KBM-7 (cell line): ENCODE measurements at regions not wholly inside any gene's neighbourhood (a gene's known extent, or its start where the extent isn't known, plus 50 kb on each side); places are given as distances from the start of the nearest gene placed in this dataset.

Source experiments
- DNase-seq: peaks from one replicate; pipeline ENCODE4 v3.0.0-alpha.2; 2015
- in situ Hi-C: fragments of 300-500 bp; cut with MboI; formaldehyde crosslinking; loops from 2 replicates; pipeline ENCODE4 v1.14.3; 2020; ENCODE audit warnings: low sequenced_read_pairs, low pct_unique_long_range_greater_than_20kb, mixed read lengths

DNA sequence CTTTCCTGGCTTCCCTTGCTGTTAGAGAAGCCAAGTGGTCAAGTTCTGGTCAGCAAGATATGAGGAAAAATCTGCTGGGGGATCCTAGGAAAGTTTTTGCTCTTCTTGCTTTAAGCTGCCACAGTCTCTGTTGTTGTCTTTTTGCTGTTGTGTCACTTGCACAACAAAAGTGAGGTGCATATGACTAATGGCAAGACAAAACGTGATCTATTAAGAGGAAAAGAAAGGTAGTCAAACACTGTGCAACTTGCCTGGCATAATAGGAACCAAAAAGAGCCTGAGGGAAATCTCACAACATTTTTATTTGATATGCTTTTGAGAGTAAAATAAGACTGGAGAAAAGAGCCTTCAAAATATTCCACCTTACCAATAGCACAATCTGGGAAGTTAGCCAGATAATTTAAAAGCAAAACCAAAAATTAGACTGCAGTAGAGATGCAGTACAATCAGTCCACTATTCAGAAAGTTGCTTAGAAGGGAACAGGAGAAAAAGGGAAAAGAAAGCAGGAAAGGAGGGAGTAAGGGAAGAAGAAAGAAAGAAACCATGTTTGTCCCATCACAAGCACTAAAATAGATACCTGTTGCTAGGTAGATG is 110.0 kb upstream of the SLC4A7 start:
- DNase-seq = no peak
- in situ Hi-C loops = no loop called here

DNA sequence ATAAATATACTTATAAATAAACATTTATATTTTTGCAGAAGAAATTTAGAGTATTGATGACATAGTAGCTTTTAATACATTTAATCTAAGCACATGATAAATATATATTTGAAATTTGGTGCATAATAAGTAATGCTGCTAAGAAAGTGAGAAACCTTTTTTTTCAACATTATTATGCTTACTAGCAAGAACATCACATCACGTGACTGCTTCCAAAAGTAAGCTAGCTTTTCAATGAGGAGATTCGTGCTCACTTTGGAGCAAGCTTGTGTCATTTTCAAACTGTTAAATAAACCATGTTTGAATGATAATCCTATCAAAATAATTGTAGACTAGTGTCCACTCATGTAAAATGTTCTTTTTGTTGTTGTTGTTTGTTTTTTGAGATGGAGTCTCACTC is 109.0 kb upstream of the SLC4A7 start:
- DNase-seq = no peak
- in situ Hi-C loops = no loop called here

DNA sequence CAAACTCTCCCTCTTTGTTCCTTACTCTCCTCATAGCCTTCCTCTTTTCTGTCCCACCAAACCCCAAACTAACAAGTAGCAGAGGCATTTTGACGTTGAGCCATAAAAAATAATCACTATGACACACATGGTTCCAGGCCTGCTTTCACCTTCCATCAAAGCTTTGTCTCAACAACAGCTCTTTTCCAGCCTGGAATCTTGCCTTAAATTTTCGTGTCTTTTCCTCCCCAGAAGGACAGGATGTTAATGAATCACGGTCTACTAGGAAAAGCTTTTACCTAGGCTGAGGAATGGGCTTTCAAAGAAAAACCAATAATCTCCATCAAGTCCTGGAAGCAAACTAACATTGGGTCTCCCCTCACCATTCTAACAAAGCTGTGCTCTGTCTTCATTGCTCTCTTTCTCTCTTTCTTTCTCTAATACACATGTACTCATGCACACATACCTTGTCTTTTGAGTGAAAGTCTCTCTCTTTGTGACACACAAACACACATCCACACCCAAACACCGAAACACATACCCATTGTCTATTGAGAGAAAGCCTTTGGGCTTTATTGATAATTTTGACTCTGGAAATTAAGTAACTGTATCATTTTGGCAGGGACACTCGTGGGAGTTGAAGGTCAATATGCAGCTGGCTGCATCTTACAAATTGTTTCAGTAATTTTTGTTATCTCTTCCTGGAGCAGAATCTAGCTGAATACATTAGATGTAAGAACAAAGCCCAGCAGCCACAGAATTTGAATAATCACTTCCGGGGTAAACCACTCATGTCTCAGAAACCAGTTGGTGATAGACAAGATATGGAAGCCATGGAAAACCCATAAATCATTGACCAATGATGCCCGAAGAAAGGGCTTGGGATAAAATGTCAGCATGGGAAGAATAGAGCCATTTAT is 107.4 kb upstream of the SLC4A7 start:
- in situ Hi-C loops = no loop called here
- peak; percentile 12 for DNase-seq

DNA sequence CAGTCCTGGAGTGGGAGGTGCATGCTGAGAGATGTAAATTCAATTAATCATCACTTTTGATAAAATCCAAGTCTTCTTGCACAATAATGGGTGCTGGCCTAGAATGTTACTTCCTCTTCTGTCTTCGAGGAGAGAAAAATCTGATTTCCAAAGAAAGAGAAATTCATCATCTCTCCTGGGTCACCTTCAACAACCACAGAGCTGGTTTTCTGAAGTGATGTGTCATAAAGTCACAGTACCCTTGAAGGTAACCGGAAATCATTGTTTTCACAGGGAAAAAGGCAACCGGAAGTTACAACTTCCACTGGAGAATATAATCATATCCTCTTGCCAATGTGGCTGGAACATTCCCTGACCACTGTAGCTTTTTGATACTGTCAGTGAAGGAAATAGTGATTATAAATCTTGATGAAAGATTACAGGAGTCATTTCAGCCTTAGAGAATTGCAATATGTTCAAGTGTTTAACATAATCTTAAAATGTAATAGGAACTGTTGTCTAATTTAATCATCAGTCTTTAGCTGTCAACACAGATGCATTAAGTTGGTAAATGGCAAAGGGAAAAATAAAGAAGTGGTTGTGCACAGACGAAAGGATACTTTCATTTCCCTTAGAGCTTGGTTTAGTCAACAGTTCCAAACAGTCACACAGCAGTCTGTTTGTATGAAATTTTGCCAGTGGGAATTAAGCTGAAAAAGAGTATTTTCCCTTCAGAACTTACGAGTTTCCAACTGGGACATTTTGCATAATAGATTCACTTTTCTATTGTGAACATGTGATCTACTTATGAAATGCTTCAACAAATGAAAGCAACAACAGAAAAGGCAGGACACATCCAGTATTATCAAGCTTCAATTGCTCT is 106.5 kb upstream of the SLC4A7 start:
- in situ Hi-C loops = no loop called here
- peak; percentile 50 for DNase-seq

DNA sequence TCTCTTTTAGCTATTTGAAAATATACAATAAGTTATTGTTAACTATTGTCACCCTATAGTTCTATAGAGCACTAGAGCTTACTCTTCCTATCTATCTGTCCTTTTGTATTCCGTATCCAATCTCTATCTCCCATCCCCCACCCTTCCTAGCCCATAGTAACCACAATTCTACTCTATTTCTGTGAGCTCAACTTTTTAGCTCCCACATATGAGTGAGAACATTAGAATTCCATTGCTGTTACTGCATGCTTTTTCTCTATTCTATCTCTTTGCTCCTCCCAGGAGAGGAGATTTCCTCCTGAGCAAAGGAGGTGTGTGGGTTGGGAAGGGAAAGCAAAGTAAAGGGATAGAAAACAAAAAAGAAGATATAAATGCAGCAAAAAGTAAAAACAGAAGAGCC is 105.6 kb upstream of the SLC4A7 start:
- in situ Hi-C loops = no loop called here

DNA sequence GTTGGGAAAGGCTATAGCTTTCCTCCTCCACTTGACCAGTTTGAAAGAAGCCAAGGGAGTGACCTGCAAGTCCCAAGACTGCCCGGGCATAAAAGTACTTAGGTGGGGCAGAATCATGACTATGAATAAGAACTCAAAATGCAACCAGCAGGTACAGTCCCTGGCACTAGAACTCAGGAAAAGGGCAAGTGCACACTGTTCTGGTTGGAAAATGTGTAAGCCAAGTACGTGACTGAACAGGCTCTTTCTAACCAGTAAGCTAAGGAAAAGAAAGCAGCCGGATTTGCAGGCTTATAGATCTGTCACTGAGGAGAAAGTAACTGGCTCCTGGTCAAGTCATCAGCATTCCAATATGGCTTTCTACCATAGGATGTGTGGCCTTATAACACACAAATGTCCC is 101.2 kb upstream of the SLC4A7 start:
- DNase-seq = no peak
- in situ Hi-C loops = no loop called here

More for the DNA sequence above, 105.6 kb upstream of the SLC4A7 start:
- DNase-seq = no peak

DNA sequence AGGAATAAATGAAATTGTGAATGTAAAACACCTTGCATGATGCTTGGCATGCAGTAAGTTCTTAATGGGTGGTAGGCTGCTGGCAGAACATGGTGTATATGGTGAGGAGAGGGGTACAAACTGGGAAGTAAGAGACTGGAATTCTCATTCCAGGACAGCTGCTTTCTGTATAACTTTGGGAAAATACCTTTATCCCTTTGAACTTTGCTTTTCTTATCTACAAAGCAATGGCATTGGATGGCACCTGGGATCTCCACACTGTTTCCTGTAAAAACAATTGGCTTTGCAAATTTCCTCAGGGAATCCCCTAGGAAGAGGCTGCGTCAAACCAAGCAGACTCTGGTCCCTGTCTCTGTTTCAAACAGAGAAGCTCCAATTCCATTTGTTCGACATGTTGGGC is 100.7 kb upstream of the SLC4A7 start:
- in situ Hi-C loops = no loop called here
- no peak for DNase-seq

DNA sequence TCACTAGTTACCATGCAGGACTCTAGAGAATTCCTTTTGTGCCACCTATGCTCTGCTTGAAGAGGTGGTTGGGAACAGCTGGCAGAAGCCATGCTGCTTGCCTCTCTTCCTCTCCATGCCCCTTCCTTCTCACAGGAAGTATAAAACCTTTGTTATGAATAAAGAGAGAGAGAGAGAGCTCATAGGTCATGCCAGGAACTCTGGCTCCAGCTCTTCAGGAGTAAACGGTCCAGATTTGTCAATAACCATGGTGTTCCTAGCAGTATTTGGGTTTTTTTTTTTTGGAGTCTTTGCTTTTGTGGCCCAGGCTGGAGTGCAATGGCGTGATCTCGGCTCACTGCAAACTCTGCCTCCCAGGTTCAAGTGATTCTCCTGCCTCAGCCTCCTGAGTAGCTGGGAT is 97.7 kb upstream of the SLC4A7 start:
- DNase-seq = no peak

DNA sequence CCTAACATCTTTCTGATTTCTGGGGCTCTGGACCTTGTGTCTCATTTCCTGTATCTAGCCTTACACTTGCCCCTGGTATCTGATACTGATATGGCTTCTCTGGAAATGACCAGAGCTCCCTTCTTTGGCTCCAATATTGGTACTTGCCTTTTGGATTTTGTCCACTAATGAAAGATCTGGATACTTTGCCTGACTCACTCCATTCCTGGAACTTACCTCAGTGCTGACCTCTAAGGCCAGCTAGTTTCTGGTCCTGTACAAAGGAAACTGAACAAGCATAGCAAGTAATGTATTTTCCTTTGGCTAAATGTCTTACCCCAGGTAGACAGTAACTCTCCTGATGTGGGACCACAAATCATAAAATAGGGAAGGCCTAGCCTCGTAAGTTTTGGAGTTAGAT is 93.8 kb upstream of the SLC4A7 start:
- DNase-seq = no peak
- in situ Hi-C loops = no loop called here

More for the DNA sequence above, 97.7 kb upstream of the SLC4A7 start:
- in situ Hi-C loops = no loop called here

DNA sequence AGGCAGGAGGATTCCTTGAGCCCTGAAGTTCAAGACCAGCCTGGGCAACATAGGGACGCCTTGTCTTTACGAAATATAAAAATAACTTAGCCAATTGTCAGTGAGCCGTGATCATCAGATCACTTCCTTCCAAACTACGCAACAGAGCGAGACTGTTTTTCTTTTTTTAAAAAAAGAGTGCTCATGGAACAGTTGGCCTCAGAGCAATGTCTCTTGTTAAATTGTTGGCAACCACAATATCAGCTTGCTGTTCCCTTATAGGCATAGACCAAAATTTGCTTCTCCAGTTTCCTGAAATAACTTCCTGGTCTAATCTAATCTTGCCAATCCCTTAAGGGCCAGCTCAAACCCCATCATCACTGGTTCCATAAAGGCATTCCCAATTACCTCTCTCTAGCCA is 93.3 kb upstream of the SLC4A7 start:
- DNase-seq = no peak
- in situ Hi-C loops = no loop called here

DNA sequence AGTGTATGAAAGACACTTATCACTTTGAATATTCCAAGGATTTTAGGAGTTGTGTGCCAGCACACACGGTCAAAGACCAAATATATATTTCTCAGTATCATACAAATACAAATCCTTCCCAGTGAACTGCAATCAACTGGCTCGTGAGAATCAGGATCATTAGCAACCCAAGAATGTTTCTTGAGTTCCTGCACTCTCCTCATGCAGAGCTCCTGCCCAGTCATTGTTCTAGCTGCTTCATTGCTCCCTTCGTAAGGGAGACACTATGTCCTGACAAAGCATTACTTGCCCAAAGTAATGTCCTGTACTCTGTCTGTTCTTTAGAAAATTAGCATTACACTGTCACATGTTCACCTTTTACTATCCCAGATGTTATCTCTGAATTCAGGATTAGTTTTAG is 92.0 kb upstream of the SLC4A7 start:
- no peak for DNase-seq
- in situ Hi-C loops = no loop called here

DNA sequence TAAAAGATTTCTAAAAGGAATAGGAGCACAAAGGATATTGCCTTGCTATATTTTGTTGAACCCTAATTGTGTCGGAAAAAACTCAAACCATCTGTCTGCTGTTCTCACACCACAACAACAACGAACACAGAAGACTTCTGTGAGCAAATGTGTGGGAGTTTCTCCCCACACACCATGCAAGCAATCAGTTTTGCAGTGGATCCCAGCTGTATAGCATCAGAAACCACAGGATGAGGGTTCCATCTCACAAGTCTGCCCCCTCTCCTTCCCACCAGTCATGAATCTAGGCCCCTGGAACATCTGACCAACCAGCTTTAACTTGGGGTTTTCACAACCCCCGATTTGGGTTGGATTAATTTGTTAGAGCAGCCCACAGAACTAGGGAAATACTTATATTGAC is 91.3 kb upstream of the SLC4A7 start:
- DNase-seq = peak; percentile 14
- in situ Hi-C loops = no loop called here

DNA sequence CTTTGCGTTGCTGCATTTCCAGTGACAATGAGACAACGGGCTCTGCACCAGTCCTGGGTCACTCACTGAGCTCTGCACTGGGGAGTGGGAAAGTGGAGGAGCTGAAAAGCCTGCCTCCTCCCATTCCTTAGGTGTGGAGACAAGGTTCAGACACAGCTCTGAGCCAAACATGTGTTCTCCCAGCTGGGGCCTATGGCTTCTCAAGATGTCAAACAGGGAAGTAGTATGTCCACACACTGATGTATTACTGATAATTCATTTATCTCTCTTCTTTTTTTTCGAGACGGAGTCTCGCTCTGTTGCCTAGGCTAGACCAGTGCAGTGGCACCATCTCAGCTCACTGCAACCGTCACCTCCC is 90.2 kb upstream of the SLC4A7 start:
- in situ Hi-C loops = no loop called here
- DNase-seq = no peak

DNA sequence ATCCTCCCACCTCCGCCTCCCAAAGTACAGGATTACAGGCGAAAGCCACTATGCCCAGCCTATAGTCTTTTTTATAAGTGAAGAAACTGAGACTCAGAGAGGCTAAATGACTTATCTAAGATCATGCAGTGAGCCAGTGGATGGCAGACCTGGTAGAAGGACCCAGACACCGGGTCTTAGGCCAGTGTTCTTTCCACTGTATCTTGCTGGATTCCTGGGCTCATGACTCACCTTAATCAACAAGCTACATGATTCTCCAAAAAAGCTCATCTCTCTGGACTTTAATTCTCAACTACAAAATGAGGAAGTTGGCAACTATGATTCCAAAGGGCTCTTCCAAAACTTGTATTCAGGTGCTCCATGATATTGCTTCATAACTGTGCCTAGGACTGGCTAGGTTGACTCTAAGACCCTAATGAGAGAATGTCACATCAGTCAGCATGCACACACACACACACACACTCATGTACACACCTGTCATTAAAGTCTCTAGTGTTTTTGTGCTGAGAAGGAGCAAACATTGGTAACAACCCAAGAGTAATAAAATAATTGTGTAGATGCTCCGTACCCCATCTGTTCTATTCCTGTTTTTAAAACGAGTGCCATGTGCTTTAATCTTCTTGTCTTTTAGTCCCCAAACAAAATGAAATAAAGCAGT is 89.7 kb upstream of the SLC4A7 start:
- DNase-seq = no peak
- in situ Hi-C loops = no loop called here

DNA sequence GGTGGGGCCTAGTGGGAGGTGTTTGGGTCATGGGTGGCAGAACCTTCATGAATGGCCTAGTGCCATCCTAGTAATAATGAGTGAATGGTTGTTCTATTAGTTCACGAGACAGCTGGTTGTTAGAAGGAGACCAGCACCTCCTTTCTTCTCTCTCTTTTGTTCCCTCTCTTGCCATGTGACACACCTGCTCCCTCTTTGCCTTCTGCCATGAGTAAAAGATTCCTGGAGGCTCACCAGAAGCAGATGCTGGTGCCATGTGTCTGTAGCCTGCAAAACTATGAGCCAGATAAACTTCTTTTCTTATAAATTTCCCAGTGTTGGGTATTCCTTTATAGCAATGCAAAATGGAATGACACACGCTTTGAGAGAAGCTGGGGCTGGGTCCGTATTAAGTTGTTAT is 89.0 kb upstream of the SLC4A7 start:
- in situ Hi-C loops = no loop called here
- DNase-seq = no peak

DNA sequence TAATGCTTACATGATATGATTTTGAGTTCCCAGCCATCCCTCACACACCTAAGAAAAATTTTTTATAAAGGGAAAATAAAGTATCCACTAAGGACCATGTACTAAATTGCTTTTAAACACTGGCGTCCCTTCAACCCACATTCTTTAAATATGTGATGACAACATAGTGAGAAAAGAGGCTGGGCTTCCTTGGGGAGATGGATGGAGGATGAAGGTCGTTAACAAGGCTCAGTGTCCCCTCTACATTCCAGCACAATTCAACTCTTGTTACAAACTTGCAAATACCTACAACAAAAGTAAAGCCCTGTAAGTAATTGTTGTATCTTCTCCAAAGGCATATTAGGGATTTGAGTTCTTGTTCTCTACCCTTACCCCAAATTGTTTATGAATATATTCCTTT is 87.2 kb upstream of the SLC4A7 start:
- in situ Hi-C loops = no loop called here

DNA sequence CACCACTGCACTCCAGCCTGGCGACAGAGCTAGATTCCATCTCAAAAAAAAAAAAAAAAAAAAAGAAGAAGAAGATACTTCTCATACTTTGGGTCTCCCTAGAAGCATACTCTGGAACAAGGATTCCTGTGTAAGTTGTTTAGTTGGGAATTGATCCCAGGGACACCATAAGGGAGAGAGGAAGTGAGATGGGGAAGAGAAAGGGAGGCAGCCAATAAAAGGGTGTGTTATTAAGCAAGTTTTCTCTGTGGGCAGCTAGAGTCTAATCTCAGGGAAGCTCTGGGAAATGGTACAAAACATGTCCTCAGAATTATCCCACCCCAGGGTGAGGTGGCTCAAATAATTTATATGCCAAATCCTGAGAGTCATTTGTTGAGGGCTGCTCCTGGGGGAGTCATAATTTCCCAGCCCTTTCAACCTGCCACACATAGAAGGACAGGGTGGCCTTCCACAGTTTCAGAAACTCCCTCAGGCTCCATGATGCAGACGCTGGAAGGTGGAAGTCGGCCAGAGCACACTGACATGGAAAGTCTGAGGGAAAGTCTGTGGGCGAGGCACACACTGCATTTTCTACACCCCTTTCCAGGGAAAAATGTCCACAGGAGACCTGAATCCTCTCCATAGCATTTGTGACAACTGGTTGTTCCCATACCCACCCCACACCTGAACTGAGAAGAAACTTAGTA is 86.4 kb upstream of the SLC4A7 start:
- in situ Hi-C loops = no loop called here
- no peak for DNase-seq

More for the DNA sequence above, 87.2 kb upstream of the SLC4A7 start:
- DNase-seq = no peak

DNA sequence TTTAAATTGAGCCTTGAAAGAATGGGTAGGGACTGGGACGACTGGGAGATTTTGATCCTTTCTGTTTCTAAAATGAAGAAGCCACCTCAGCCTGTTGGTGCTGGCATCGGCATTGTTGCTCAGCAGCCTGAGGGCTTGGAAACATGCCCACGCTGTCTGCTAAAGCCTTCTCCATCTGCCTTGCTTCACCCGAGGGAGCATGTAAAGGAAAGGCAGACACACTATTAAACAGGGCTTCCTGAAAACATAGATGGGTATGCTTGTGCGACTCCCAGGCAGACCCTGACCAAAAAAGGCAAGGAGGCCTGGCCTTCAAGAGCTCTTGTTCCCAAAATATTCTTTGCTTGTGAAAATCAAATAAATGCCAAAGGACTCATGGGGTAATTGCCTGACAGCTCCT is 84.2 kb upstream of the SLC4A7 start:
- in situ Hi-C loops = no loop called here
- no peak for DNase-seq

DNA sequence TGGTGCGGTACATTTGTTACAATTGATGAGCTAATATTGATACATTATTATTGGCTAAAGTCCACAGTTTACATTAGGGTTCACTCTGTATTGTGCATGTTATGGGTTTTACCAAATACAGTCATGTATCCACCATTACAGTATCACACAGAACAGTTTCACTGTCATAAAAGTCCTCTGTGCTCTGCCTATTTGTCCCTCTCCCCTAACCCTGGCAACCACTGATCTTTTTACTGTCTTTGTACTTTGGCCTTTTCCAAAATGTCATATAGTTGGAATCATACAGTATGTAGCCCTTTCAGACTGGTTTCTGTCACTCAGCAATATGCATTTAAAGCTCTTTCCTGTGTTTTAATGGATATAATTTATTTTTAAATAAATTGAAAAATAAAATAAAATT is 83.1 kb upstream of the SLC4A7 start:
- no peak for DNase-seq
- in situ Hi-C loops = no loop called here
